Right lobe of liver (tissue), 4 donors: ENCODE measurements at regions not wholly inside any gene's neighbourhood (a gene's known extent, or its start where the extent isn't known, plus 50 kb on each side); places are given as distances from the start of the nearest gene placed in this dataset.

Experiments
- POLR2A ChIP-seq: fragments of 450-650 bp; IDR thresholded peaks from one replicate; pipeline ENCODE4 v1.6.1; 2017; ENCODE audit warnings: antibody characterized with exemption, mild to moderate bottlenecking
- TF ChIP-seq, protein P1 (sequence below), 4 donors: fragments of 200-600 bp in 3 of 4; fragments of 450-650 bp in 1 of 4; IDR thresholded peaks; one replicate each; pipeline versions ENCODE4 v1.5.1 to v1.8.0; 2016 to 2022; ENCODE audit warnings: antibody characterized with exemption in 4 of 4, mild to moderate bottlenecking in 2 of 4
- donor health status: DM: no; HTN: no; CAD: no.
- donor health status: DM: no; HTN: no; CAD: no.
- donor health status: DM: no; HTN: yes; CAD: no.

DNA sequence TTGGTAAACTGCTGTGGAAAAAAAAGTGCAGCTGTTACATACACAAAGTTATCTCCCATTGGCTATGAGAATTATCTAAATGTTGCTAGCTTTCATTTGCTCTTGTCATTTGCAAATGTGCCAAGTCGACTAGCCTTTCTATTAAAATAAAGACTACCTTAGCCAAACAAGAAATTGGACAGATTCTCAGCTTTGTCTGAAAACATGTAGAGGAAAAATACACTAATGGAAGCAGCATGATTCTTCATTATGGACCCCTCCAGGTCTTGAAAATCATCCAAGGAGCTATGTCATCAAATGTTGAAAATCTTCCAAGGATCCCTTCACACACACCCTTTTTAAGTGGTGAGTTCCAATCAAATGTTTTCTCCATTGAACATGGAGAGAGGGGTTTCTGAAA, 237.7 kb downstream of the ETV1 start:
- TF ChIP-seq, protein P1, sequence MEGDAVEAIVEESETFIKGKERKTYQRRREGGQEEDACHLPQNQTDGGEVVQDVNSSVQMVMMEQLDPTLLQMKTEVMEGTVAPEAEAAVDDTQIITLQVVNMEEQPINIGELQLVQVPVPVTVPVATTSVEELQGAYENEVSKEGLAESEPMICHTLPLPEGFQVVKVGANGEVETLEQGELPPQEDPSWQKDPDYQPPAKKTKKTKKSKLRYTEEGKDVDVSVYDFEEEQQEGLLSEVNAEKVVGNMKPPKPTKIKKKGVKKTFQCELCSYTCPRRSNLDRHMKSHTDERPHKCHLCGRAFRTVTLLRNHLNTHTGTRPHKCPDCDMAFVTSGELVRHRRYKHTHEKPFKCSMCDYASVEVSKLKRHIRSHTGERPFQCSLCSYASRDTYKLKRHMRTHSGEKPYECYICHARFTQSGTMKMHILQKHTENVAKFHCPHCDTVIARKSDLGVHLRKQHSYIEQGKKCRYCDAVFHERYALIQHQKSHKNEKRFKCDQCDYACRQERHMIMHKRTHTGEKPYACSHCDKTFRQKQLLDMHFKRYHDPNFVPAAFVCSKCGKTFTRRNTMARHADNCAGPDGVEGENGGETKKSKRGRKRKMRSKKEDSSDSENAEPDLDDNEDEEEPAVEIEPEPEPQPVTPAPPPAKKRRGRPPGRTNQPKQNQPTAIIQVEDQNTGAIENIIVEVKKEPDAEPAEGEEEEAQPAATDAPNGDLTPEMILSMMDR (IDR thresholded peaks at IDR 0.05), result no peak
- no peak for TF ChIP-seq POLR2A
